ENCODE measurements at regions not wholly inside any gene's neighbourhood (a gene's known extent, or its start where the extent isn't known, plus 50 kb on each side); places are given as distances from the start of the nearest gene placed in this dataset.
"Not testable (repeated sequence)": the region's sequence is repeated elsewhere in the genome, so short reads cannot be mapped to it uniquely, and the experiment has no call there.

DNA sequence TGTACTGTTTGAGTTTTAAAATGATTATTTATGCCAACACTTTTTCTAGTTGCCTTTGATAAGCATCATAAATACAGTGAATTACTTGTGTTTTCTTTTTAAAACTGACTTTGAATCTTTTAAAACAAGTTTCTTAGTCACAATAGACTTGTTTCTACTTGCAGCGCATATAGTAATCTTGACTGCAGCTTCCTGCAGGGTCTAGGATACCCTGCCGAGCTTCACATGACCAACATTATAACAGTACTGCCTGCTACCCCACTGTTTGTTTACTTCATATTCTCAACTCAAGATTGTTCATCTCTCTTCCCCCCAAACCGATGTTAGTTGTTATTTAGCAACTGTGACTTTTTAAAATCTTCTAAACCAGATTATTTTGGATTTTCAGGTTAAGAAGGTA, 751.3 kb upstream of the NEGR1 start:
- DNase-seq: no peak

DNA sequence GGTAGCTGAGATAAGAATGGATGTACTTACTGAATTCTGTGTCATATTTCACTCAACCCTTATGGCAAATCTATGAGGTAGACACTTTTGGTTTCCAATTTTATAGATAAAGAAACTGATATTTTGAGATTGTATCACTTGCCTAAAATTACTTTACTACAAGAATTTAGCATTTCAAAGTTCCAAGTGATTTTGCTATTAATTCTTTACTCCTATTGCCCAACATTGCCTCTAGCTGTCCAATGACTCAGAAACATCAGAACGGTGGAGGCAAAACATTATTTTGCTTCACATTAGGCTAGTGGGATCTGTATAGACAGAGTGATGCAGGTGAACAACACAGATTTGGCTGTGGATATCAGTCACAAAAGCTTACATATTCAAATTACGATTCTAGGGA, 747.2 kb upstream of the NEGR1 start:
- DNase-seq: no peak

DNA sequence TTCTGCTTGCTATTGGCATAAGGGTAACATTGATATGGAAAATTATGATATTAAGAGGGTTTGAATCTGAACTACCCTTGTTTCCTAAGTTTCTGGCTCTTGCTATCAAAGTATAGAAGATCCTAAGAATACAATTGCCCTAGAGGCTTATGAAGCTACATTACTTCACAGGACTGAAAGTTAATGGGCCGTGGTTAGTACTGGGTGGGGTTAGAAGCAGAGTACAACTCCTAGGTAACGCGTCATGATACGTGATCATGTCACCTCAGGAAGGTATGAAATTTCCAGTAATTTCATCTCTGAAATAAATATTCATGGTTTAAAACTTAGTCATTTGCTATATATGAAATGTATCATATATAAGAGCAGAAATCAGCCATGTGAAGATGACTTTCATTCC, 743.8 kb upstream of the NEGR1 start:
- no peak for DNase-seq

DNA sequence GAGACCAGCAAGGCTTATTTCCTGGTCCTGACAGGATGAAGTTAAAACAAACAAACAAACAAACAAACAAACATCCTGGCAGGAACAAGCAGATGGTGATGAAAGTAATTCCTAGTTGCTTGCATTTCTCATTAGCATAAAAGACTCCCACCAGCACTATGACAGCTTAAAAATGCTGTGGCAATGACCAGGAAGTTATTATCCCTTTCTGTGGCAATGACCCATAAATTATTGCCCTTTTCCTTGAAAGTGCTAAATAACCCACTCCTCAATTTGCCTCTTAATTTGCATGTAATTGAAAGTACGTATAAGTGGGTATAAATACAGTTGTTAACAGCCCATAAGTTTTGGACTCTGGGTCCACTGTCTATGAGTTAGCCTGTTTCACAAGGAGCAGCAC, 727.6 kb upstream of the NEGR1 start:
- DNase-seq: no peak

DNA sequence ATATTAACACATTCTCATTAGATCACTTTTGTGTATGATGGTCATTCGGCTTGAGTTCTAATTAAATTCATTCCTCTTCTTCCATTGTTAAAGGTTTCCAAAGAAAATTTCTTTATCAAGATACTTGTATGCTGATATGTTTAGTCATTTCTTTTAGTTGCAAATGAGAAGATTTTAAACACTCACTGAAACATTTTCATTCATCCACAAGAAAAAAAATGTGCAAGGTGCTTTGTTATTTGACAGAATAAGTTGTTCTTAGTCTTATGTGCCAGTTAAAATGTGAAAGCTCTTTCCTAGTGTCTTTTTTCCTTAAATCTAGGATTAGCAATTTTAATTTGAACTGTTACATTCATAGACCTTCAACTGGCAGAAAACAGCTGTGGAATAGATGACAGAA, 727.0 kb upstream of the NEGR1 start:
- DNase-seq: no peak

DNA sequence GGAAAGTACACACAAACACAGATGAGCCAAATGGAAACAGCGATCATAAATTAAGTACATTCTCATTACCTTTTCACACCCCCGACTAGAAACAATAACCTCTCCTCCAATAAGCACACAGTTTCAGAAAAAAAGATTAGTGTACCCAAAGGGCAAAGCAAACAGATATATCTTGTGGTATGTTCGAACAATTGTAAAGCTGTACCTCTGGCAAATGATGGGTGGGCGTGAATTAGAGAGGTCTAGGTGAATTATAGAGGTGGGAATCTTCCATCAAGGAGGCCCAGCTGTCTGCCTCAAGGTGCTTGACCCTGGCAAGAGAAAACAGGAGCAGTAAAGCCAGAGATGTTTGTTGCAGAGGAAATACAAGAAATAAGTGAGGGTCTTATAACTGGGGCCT, 715.3 kb upstream of the NEGR1 start:
- no peak for DNase-seq

DNA sequence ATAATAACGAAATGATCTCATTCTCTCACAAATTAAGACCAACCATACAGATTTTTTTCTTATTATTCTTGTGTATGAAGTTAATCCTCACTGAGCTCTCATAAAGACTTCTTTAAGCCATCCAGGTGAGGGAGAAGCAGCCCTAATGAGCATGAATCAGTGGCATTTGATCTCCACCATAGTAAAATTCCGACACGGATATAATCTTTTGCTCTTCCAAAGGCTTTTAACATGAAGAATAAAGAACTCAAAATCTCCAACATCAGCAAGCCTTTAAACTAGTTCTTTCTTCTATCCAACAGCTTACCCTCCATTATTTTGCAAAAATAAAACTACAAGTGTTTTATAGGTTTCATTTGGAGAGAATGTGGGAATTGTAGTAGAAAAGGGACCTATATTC, 714.7 kb upstream of the NEGR1 start:
- no peak for DNase-seq

DNA sequence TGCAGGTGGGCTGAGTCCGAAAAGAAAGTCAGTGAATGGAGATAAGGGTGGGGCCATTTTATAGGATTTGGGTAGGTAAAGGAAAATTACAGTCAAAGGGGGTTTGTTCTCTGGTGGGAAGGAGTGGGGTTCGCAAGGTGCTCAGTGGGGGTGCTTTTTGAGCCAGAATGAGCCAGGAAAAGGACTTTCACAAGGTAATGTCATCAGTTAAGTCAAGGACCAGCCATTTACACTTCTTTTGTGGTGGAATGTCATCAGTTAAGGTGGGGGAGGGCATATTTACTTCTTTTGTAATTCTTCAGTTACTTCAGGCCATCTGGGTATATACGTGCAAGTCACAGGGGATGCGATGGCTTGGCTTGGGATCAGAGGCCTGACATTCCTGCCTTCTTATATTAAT, 705.5 kb upstream of the NEGR1 start:
- DNase-seq: not testable (repeated sequence)

DNA sequence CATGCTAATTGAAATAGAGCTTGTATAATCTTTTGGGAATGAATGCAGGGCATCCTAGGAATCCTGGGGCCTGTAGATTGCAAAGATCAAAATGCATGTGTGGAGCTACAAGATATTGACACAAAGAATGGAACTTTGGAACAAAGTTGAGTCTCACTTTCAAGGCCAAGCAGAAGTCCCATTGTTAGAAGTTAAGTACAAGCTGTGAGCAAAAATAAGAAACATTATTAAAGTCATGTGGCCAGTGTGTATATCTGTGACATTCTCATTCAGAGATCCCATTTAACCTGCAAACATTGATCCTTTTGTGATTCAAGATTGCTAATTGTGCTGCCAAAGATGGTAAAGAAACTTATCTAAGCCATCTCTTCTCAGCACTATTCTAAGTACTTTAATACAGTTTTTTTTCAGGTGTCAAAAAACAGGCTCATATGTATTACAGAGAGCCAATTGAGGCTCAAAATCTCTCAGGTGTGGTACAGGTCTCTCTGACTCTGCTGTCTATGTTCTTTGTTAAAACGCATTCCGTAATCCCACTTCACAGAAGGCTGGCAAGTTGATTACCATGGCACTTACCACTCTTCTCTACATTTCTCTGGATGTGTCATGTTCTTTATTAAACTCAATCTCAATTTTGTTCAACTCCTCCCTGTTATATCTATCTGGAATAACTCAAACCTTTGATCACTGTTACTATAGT, 704.4 kb upstream of the NEGR1 start:
- no peak for DNase-seq

DNA sequence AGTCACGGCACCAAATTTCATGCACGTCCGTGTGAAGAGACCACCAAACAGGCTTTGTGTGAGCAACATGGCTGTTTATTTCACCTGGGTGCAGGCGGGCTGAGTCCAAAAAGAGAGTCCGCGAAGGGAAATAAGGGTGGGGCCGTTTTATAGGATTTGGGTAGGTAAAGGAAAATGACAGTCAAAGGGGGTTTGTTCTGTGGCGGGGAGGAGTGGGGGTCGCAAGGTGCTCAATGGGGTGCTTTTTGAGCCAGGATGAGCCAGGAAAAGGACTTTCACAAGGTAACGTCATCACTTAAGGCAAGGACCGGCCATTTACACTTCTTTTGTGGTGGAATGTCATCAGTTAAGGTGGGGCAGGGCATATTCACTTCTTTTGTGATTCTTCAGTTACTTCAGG, 702.7 kb upstream of the NEGR1 start:
- DNase-seq: not testable (repeated sequence)

DNA sequence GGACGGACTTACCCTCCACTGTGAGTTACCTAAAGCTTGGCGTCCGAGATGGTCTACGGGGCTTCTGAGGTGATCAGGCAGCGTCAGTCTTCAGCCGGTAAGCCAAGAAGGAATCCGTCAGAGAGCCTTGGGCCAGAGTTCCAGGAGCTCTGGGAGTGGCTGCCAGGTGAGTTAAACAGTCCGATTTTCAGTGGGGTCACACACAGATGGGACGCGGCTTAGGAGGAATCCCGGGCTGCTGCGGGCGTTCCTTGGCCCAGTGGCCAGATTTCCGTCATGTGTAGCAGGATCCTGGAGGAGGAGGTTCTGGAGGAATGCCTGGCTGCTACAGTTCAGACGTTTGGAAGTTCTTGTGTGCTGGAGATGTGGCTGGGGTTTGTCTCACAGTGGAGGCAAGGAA, 700.7 kb upstream of the NEGR1 start:
- DNase-seq: not testable (repeated sequence)

DNA sequence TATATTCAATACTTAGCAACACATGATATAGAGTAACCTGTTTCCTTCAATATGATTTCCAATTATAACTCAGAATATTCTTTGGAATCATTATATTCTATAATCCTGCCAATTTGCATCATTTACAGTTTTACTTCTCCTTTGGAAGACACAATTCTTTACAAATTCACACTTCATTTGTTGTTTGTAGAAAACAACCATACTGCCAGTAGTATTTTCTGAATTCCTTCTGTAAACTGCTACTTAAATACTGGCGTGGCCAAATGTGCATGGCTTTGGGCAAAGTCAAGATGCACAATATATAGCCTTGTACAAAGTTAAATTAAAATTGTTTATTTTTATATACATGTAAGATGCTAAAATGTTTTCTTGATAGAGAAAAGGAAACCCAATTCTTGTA, 687.1 kb upstream of the NEGR1 start:
- DNase-seq: no peak

DNA sequence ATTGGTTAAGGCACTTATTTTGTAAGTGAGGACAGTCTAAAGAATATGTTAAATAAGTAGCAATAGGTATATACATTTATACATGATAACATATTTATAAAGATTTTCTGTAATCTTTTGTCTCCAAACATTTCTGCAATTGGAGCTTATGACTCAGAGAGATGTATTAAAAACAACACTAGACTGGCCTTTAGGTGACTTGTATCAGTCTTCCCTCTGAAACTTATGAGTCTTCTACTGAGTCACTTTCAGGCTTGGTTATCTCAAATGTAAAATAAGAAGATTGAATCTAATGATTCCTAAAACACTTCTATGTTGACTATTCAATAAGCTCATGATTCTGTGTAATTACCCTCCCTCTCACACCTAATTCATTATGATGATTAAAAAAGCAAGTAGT, 672.6 kb upstream of the NEGR1 start:
- DNase-seq: no peak

DNA sequence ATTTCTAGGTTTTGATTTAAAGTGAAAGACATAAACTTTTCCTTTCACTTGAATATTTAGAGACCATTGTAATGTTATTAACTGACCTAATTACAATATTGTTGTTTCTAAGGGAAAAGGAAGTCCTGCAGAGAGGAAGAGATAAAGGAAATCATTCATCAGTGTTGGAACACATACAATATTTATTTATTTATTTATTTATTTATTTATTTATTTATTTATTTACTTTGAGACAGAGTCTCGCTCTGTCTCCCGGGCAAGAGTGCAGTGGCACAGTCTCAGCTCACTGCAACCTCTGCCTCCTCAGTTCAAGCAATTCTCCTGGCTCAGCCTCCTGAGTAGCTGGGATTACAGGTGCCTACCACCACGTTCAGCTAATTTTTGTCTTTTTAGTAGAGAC, 668.6 kb upstream of the NEGR1 start:
- not testable (repeated sequence) for DNase-seq

DNA sequence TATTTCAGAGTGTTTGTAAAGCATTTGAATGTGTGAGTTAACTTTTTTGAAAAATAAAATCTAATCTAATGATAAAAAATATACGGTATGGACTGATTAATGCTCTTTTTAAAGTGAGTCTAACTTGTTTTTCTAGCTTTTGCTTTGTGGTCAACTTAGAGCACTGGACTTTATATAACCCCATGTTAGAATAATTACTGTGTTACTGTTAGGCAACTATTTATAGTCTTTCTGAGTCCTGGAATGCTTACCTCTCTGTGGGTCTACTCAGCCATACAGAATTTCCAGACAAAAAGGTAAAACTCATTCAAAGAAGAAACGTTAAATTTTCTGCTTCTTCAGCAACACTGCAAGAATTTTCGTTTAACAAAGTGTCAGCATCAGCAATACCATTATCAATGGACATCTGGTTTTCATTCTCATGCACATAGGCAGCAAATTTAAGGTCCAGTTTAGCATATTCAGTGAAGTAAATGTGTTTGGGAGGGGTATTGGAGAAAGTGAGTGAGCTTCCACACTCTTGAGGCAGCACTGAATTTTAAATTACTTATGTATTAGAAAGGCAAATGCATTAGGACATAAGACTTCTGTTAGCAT, 664.7 kb upstream of the NEGR1 start:
- no peak for DNase-seq

DNA sequence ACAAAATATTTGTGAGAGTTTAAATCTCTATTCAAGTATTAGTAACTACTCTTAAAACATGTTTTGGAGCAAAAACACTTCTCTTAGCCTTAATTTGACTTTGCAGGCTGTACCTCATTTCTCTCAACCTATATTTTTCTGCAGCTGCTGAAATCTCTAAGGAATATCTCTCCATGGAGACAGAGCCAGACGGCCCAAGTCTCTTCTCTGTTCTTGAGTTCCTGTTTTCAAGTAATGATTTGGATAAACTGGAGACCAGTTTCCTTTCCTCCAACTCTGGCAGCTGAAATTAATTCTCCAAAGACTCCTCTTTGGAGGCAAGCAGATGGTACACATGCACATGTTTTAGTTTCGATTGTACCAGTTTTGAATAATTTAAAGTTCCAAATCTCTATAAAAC, 659.7 kb upstream of the NEGR1 start:
- no peak for DNase-seq

DNA sequence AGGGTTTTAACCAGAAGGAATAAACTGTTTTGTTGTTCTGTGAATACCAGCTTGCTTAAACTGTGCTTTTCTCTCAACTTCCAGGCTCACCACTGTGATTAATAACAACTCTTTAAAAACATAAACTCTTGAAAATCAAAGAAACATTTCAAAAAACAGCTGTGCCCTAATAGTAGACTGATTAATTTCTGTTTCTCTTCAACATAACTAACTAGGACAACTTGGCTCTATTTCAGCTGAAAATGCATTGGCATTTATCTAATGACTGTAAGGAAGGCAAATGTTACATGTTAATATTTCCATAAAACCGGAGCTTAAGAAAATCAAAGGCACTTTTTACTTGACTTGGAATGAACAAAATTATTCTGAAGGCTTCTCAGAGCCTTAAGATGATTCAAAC, 656.1 kb upstream of the NEGR1 start:
- DNase-seq: no peak

DNA sequence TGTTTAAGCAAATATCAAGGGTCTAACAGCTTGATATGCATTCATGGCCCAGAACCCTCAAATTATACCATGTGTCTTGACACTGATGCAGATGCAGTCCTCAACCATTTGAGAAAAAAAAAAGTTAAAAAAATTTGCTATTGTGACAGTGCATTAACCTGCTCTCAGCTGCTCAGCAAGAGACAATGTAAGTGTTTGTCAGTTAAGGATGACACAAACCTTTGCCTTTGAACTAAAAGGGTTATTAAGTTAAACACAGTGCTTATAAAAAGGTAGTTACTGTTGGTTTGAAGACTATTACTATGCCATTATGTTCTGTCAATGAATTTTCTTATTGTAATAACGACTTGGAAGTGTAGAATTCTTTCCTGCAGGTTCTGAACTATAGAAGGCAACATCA, 655.6 kb upstream of the NEGR1 start:
- DNase-seq: no peak

DNA sequence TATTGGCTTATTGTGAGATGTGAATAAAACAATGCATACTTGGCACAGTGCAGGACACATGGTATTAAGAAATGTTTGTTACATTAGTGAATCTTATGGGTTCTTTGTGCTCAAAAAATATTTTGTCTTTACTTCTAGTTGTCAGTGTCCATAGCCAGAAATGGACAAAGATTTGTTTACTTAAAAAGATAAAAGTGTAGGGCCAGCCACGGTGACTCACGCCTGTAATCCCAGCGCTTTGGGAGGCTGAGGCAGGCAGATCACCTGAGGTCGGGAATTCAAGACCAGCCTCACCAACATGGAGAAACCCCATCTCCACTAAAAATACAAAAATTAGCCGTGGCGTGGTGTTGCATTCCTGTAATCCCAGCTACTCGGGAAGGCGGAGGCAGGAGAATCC, 654.6 kb upstream of the NEGR1 start:
- no peak for DNase-seq

DNA sequence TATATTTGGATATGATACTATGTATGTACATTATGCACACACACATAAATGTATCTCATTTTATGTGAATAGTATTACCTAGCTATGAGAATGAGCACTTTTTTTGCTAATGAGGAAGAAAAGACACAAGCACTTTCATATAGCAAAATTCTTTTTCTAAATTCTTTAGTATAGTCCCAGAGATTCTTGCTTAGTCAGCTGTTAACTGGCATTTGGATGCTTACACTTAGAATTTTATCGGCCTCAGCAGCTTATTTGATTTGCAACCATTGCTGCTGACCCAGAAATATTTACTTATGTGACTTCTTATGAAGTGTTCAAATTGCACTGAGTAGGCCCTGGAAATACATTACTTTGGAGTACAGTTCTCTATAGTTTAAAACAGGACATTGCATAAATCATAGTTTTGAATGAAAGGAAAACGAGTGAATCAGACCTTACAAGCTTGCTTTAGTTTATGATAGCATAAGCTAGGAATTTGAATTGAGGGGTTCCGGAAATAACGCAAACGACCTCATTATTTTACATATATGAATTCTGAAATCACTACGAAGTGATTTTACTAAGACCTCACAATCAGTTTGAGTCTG, 653.9 kb upstream of the NEGR1 start:
- DNase-seq: no peak

DNA sequence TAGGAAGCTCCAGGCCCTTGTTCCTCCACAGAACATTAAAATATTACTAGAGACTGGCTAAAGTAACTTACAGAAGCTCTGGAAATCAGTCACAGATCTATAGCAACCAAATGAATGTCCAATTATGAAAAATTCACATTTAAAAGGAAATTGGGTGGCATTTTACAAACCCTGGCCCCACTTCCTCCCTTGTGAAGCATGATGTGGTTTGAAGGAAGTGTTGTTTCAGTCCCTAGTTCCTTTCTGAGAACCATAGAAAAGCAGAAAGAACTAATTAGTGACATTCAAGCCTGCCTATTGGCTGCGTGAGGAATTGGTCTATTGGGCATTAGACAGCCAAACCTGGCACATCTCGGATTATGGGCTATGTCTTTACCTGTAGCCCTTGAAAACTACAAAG, 649.7 kb upstream of the NEGR1 start:
- DNase-seq: no peak

DNA sequence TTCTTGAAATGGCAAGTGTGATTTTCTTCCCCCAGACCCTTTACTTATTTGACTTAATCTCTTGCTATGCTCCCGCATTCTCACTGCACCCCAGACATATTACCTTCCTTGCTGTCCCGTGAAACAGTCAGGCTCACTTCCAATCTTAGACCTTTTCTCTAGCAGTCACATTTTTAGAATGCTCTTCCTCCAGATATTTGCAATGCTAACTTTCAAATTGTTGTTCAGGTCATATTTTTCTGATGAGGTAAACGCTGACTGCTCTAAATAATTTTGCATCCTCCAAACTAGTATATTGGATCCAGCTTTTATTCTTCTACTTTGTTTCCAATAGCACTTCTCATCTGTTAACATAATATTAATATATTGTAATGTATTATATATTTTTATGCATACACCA, 648.2 kb upstream of the NEGR1 start:
- DNase-seq: no peak

DNA sequence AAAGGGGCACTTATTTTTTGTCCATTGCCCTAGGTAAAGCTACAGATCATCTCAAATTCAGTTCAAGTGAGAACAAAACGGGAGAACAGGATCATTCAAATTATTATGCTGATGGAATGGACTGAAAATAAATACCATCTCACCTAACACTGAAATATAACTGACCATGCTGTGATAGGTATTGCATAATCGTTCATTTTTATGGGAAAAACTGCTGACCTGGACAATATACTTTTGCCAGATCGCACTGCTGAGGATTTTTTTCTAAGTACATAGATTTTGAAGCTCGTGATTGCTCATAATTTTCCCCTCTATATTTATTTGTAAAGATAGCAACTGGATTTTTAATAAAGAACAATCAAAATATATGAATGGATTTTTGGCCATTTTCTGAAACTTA, 636.6 kb upstream of the NEGR1 start:
- DNase-seq: no peak

DNA sequence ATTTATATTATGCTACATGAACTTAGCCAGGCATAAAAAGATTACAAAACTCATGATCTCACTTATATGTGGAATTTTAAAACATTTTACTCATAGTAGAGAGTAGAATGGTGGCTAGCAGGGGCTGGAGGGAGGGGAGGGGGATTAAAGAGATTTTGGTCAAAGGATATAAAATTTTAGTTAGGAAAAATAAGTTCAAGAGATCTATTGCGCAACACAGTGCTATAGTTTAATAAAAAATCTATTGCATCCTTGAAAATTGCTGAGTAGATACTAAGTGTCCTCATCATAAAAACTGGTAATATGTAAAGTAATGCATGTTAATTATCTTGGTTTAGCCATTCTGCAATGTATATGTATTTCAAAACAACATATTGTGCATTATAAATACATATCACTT, 635.6 kb upstream of the NEGR1 start:
- no peak for DNase-seq

DNA sequence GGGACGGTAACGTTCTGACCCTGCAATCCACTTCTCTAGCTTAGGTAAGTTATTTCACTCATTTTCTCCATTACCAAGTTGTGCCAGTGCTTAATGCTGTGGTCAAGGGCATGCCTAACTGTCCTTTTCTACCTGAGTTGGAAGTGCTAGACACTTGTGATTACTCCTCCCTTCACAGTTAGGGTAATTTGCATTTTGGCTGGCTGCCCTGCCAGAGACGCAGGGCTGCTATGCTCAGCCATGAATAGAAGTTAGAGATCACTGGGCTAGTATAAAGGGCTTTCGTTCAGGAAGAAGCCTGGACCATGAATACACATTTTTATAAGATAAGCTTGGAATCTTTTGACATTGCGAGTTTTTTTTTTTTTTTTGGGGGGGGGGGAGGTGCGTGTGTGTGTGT, 633.2 kb upstream of the NEGR1 start:
- no peak for DNase-seq

Measured in stimulated activated naive CD4-positive, alpha-beta T cell (primary cell).